NT2/D1 (cell line): ENCODE measurements at regions not wholly inside any gene's neighbourhood (a gene's known extent, or its start where the extent isn't known, plus 50 kb on each side); places are given as distances from the start of the nearest gene placed in this dataset.
"Not testable (repeated sequence)": the region's sequence is repeated elsewhere in the genome, so short reads cannot be mapped to it uniquely, and the experiment has no call there.

Experiments used
- DNase-seq: peaks from one replicate; pipeline ENCODE4 v3.0.0-alpha.2; 2011; ENCODE audit warnings: low read depth, low spot score
- H3K27me3 ChIP-seq: 2 replicates; pipeline ENCODE4 v1.6.0; 2011; ENCODE audit warnings: mild to moderate bottlenecking; ENCODE audit not compliant: insufficient read length, insufficient read depth
- H3K36me3 ChIP-seq: 2 replicates; pipeline ENCODE4 v1.6.1; 2011; ENCODE audit warnings: mild to moderate bottlenecking, low read length, mixed read lengths; ENCODE audit not compliant: insufficient read depth, insufficient read length
- H3K4me1 ChIP-seq: 2 replicates; pipeline ENCODE4 v1.5.1; 2011; ENCODE audit not compliant: insufficient read depth, insufficient read length
- H3K4me3 ChIP-seq: 2 replicates; pipeline ENCODE4 v1.5.1; 2011; ENCODE audit warnings: low read depth; ENCODE audit not compliant: insufficient read length
- H3K9ac ChIP-seq: 2 replicates; pipeline ENCODE4 v1.6.0; 2011; ENCODE audit warnings: low read depth; ENCODE audit not compliant: insufficient read length
- H3K9me3 ChIP-seq: 2 replicates; pipeline ENCODE4 v1.5.1; 2011; ENCODE audit warnings: mild to moderate bottlenecking, low read length; ENCODE audit not compliant: insufficient read depth
- SUZ12 ChIP-seq: IDR thresholded peaks from 2 replicates; pipeline ENCODE4 v1.6.1; 2011; ENCODE audit not compliant: insufficient read length, insufficient read depth; ENCODE audit errors: extremely low read depth
- YY1 ChIP-seq: IDR thresholded peaks from 2 replicates; pipeline ENCODE4 v1.6.1; 2011; ENCODE audit not compliant: insufficient read length, insufficient read depth
- ZNF274 ChIP-seq: IDR thresholded peaks from 2 replicates; pipeline ENCODE4 v1.6.1; 2011; ENCODE audit warnings: mild to moderate bottlenecking, low read depth, low read length

GRCh38 chr6:78770765-78771164 is 96.6 kb upstream of the IRAK1BP1 start:
- Histone ChIP-seq H3K4me1 (no peaks in the 10 kb centered on the region), H3K4me3 (no peak overlapping the region), H3K9ac (no peak overlapping the region), H3K27me3 (no peaks in the 10 kb centered on the region), H3K9me3 (no peaks in the 10 kb centered on the region), H3K36me3 (no peaks in the 10 kb centered on the region)
- no peak for DNase-seq
- TF ChIP-seq SUZ12 (no peak), YY1 (no peak), ZNF274 (no peak)

GRCh38 chr6:78771586-78771985 is 95.8 kb upstream of the IRAK1BP1 start:
- H3K9me3 ChIP-seq: no peaks in the 10 kb centered on the region
- H3K4me1 ChIP-seq: no peaks in the 10 kb centered on the region
- DNase-seq: no peak
- H3K36me3 ChIP-seq: no peaks in the 10 kb centered on the region
- H3K27me3 ChIP-seq: no peaks in the 10 kb centered on the region
- TF ChIP-seq SUZ12 (no peak), YY1 (no peak), ZNF274 (no peak)
- no peak overlapping the region for H3K4me3 ChIP-seq
- H3K9ac ChIP-seq: no peak overlapping the region

DNA sequence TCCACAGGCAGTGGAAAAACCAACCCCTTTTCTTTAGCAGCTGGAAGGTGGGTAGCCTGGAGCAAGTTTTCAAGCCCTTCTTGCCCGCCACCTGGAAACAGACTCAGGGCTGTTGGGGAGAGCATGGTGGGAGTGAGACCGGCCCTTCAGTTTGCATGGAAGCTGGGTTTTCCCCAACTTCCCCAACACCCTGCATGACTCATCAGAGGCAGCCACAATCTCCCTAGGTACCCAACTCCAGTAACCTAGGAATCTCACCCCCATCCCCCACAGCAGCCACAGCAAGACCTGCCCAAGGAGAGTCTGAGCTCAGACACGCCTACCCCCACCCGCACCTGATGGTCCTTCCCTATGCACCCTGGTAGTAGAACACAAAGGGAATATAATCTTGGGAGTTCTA is 86.3 kb upstream of the IRAK1BP1 start:
- Histone ChIP-seq H3K9ac (no peak overlapping the region), H3K9me3 (peaks cover 4% of the 10 kb centered on the region; the same call in 1 of the 2 replicates), H3K27me3 (no peaks in the 10 kb centered on the region), H3K4me3 (no peak overlapping the region), H3K36me3 (no peaks in the 10 kb centered on the region), H3K4me1 (no peaks in the 10 kb centered on the region)
- DNase-seq: no peak
- TF ChIP-seq ZNF274 (no peak), YY1 (no peak)

GRCh38 chr6:78783366-78783765 is 84.0 kb upstream of the IRAK1BP1 start:
- H3K4me1 ChIP-seq, H3K36me3 ChIP-seq, DNase-seq, H3K9ac ChIP-seq, H3K9me3 ChIP-seq, H3K4me3 ChIP-seq, H3K27me3 ChIP-seq: not testable (repeated sequence)

DNA sequence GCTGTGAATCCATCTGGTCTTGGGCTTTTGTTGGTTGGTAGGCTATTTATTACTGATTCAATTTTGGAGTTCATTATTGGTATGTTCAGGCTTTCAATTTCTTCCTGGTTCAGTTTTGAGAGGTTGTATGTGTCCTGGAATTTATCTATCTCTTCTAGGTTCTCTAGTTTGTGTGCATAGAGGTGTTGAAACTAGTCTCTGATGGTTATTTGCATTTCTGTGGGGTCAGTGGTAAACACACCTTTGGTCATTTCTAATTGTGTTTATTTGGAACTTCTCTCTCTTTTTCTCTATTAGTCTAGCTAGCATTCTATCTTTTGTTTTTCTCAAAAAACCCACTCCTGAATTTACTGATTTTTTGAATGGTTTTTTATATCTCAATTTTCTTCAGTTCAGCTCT is 70.1 kb upstream of the IRAK1BP1 start:
- Histone ChIP-seq H3K36me3 (no peaks in the 10 kb centered on the region), H3K9ac (no peak overlapping the region), H3K4me3 (no peak overlapping the region), H3K27me3 (no peaks in the 10 kb centered on the region), H3K4me1 (no peaks in the 10 kb centered on the region), H3K9me3 (no peaks in the 10 kb centered on the region)
- TF ChIP-seq YY1 (no peak), ZNF274 (no peak), SUZ12 (no peak)
- DNase-seq: no peak

DNA sequence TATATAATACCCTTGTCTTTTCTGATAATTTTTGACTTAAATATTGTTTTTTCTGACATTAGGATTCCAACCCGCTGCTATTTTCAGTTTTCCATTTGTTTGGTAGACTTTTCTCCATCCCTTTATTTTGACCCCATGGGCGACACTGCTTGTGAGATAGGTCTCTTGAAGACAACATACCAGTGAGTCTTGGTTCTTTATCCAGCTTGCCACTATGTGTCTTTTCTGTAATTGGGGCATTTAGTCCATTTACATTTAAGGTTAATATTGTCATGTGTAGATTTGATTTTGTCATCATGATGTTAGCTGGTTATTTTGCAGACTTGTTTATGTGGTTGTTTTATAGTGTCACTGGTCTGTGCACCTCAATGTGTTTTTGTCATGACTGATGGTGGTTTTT is 67.7 kb upstream of the IRAK1BP1 start:
- no peaks in the 10 kb centered on the region for H3K36me3 ChIP-seq
- no peak for DNase-seq
- TF ChIP-seq ZNF274 (no peak), SUZ12 (no peak), YY1 (no peak)
- H3K4me1 ChIP-seq: no peaks in the 10 kb centered on the region
- H3K4me3 ChIP-seq: no peak overlapping the region
- no peaks in the 10 kb centered on the region for H3K9me3 ChIP-seq
- H3K27me3 ChIP-seq: no peaks in the 10 kb centered on the region
- no peak overlapping the region for H3K9ac ChIP-seq

GRCh38 chr6:78806792-78807191 is 60.6 kb upstream of the IRAK1BP1 start:
- H3K9me3 ChIP-seq, H3K9ac ChIP-seq, H3K4me3 ChIP-seq, H3K27me3 ChIP-seq, H3K4me1 ChIP-seq, DNase-seq, H3K36me3 ChIP-seq: not testable (repeated sequence)

GRCh38 chr6:78807655-78808355 is 59.5 kb upstream of the IRAK1BP1 start:
- H3K27me3 ChIP-seq, H3K36me3 ChIP-seq, H3K9me3 ChIP-seq, H3K4me1 ChIP-seq, H3K4me3 ChIP-seq, DNase-seq, H3K9ac ChIP-seq: not testable (repeated sequence)
